K562 (cell line): ENCODE measurements at regions not wholly inside any gene's neighbourhood (a gene's known extent, or its start where the extent isn't known, plus 50 kb on each side); places are given as distances from the start of the nearest gene placed in this dataset.

Experiments
- ATAC-seq: fragments of 200-7000 bp; cut with Tn5 transposase; 3 replicates; pipeline ENCODE4 v1.9.1; 2020; ENCODE audit warnings: moderate library complexity
- BruUV-seq: library from RNA; stranded (reverse); fragments of 400-500 nt; replicated peaks from 2 replicates; lab custom pipeline; 2021; lab: Mats Ljungman, UMichigan
- CTCF ChIA-PET: fragments of 300-600 bp; formaldehyde crosslinking; extraction: SDS; loops from one replicate; lab custom pipeline; 2021; ENCODE audit warnings: low intra/inter-chr PET ratio; lab: Yijun Ruan, JAX
- POLR2A ChIA-PET: fragments of 300-600, 350-650 bp; sonication (Branson Sonifier 250); formaldehyde crosslinking; extraction: SDS; loops from one replicate; lab custom pipeline; 2021; ENCODE audit warnings: antibody characterized with exemption, inconsistent platforms; lab: Yijun Ruan, JAX
- DNase-seq, 4 experiments: peaks; one replicate each; pipeline versions ENCODE4 v3.0.0 to v3.0.0-alpha.2; 2011 to 2018; ENCODE audit warnings: low spot score in 3 of 4, mixed read lengths in 3 of 4; ENCODE audit errors: extremely low read depth in 1 of 4
- FAIRE-seq: peaks from 2 replicates; lab custom pipeline; 2011; peaks lifted over from hg19 to GRCh38; lab: Jason Lieb, UNC
- H2AFZ ChIP-seq: 2 replicates; pipeline ENCODE4 v1.6.0; 2011; ENCODE audit warnings: low read depth, low read length, control low read depth, inconsistent platforms
- H3K27ac ChIP-seq: fragments of 200-600 bp; 3 replicates; pipeline ENCODE4 v1.8.0; 2011; ENCODE audit warnings: low read depth, mild to moderate bottlenecking, control low read depth, inconsistent platforms, low read length, moderate library complexity, mixed read lengths; ENCODE audit errors: extremely low read depth
- H3K27me3 ChIP-seq, 2 experiments: fragments of 300-600 bp in 1 of 2; 2 replicates in 1 of 2; 3 replicates in 1 of 2; pipeline versions ENCODE4 v1.6.0 to v1.8.0; 2011; ENCODE audit warnings: inconsistent platforms in 2 of 2, low read length in 2 of 2, mild to moderate bottlenecking in 1 of 2, mixed read lengths in 1 of 2, moderate library complexity in 1 of 2; ENCODE audit not compliant: control insufficient read depth in 2 of 2, insufficient read depth in 2 of 2
- H3K36me3 ChIP-seq: fragments of 300-600 bp; 3 replicates; pipeline ENCODE4 v1.8.0; 2011; ENCODE audit warnings: mild to moderate bottlenecking, low read length, inconsistent platforms; ENCODE audit not compliant: control insufficient read depth, insufficient read depth
- H3K4me1 ChIP-seq, 2 experiments: fragments of 200-600 bp in 1 of 2; replicated peaks in 1 of 2; 2 replicates in 1 of 2; 3 replicates in 1 of 2; pipeline versions ENCODE4 v1.5.1 to v1.8.0; 2011; ENCODE audit warnings: inconsistent platforms in 2 of 2, low read length in 2 of 2, mild to moderate bottlenecking in 1 of 2, mixed read lengths in 1 of 2, moderate library complexity in 1 of 2; ENCODE audit not compliant: control insufficient read depth in 2 of 2, insufficient read depth in 2 of 2
- H3K4me2 ChIP-seq: 2 replicates; pipeline ENCODE4 v1.6.1; 2011; ENCODE audit warnings: low read length, control low read depth, inconsistent platforms, mixed read lengths; ENCODE audit not compliant: insufficient read depth
- H3K4me3 ChIP-seq: fragments of 200-600 bp; sonication (generic), shearing (Covaris generic); 2 replicates; pipeline ENCODE4 v1.5.1; 2016; ENCODE audit warnings: control low read depth, inconsistent platforms
- H3K79me2 ChIP-seq: fragments of 200-600 bp; 3 replicates; pipeline ENCODE4 v1.8.0; 2011; ENCODE audit warnings: low read length, inconsistent platforms; ENCODE audit not compliant: control insufficient read depth, insufficient read depth
- H3K9ac ChIP-seq, 2 experiments: 2 replicates each; pipeline versions ENCODE4 v1.6.0 to v1.6.1; 2011; ENCODE audit warnings: low read depth in 2 of 2, low read length in 2 of 2, control low read depth in 1 of 2, inconsistent platforms in 1 of 2, mild to moderate bottlenecking in 1 of 2, mixed read lengths in 1 of 2; ENCODE audit not compliant: insufficient read depth in 1 of 2
- H3K9me1 ChIP-seq: one replicate; pipeline ENCODE4 v1.6.0; 2011; ENCODE audit warnings: inconsistent platforms, mild to moderate bottlenecking, low read length, moderate library complexity; ENCODE audit not compliant: control insufficient read depth, insufficient read depth
- H3K9me3 ChIP-seq: replicated peaks from 2 replicates; pipeline ENCODE4 v1.5.1; 2011; ENCODE audit warnings: low read depth, low read length, inconsistent platforms; ENCODE audit not compliant: control insufficient read depth, insufficient read depth
- H4K20me1 ChIP-seq: replicated peaks from 2 replicates; pipeline ENCODE4 v1.6.1; 2011; ENCODE audit warnings: low read length, inconsistent platforms, mixed read lengths; ENCODE audit not compliant: control insufficient read depth, insufficient read depth
- GATAD2A ChIP-seq: fragments of 450-650 bp; IDR thresholded peaks from 2 replicates; pipeline ENCODE4 v1.6.1; 2017
- HCFC1 ChIP-seq: IDR thresholded peaks from 2 replicates; pipeline ENCODE4 v1.6.1; 2012; ENCODE audit warnings: low read depth, low read length, improper control_type of control experiment
- NFIC ChIP-seq: fragments of 450-650 bp; IDR thresholded peaks from 2 replicates; pipeline ENCODE4 v1.6.1; 2017; ENCODE audit warnings: mild to moderate bottlenecking, inconsistent platforms
- NR1H2 ChIP-seq: sonication (generic); formaldehyde crosslinking; IDR thresholded peaks from 2 replicates; pipeline ENCODE4 v1.4.0; 2020; ENCODE audit warnings: mild to moderate bottlenecking, missing genetic modification reagents
- WGBS: fragments of 100-300 bp; shearing (Covaris generic); methylation state at CpG from one replicate; pipeline ENCODE4 v1.1.6; 2016; ENCODE audit warnings: low coverage, mixed read lengths; ENCODE audit not compliant: insufficient coverage; ENCODE audit errors: missing lambda C conversion rate; 5-methylcytosine and 5-hydroxymethylcytosine counted together
- in situ Hi-C: fragments of 300-500 bp; cut with MboI; formaldehyde crosslinking; loops from 4 replicates; pipeline ENCODE4 v1.15.0; 2018; ENCODE audit warnings: inconsistent platforms, mixed read lengths
- intact Hi-C: fragments of 100-400 bp; cut with micrococcal nuclease; formaldehyde crosslinking; loops from 2 replicates; pipeline ENCODE4 v1.14.2; 2022
- TF ChIP-seq, protein P1 (sequence below): fragments of 450-650 bp; formaldehyde crosslinking; conservative IDR thresholded peaks from 2 replicates; pipeline ENCODE4 v1.4.0; 2022; ENCODE audit warnings: mild to moderate bottlenecking, missing genetic modification characterization
- TF ChIP-seq, protein P2 (sequence below): sonication (generic); formaldehyde crosslinking; IDR thresholded peaks from 2 replicates; pipeline ENCODE4 v1.8.1; 2023; ENCODE audit warnings: mild to moderate bottlenecking, missing genetic modification reagents

DNA sequence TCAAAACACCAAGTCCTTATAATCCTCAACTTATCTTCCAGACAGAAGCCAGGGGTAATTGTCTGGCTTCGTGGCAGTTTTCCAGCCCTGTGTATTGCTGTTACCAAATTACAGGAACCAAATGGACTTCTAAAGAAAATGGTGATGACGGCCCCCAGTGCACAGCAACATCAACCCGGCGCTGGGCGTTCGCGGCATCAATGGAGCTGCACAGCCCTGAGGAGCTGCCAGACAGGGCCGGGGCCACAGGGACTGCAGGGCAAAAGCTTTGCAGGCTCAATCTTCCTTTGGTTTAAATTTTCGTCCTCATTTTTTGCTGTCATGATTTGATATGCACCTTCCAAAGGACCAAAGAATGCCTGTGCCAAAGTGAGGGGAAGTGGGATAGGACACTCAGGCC lies 292.5 kb downstream of the BRD1 start:
- BruUV-seq, result no TSS peak

More for the DNA sequence above, 292.5 kb downstream of the BRD1 start:
- H4K20me1 ChIP-seq, result peaks cover 9% of the 10 kb centered on the region; the same call in 1 of the 2 replicates
- ChIA-PET CTCF (no interaction called here), POLR2A (no interaction called here)
- H3K27ac ChIP-seq, result no peak overlapping the region
- no peak overlapping the region for H3K4me3 ChIP-seq
- H3K4me2 ChIP-seq, result no peak overlapping the region
- TF ChIP-seq GATAD2A (no peak), HCFC1 (no peak), NR1H2 (CRISPR knock-in tag) (no peak), NFIC (no peak)
- TF ChIP-seq, protein P1, sequence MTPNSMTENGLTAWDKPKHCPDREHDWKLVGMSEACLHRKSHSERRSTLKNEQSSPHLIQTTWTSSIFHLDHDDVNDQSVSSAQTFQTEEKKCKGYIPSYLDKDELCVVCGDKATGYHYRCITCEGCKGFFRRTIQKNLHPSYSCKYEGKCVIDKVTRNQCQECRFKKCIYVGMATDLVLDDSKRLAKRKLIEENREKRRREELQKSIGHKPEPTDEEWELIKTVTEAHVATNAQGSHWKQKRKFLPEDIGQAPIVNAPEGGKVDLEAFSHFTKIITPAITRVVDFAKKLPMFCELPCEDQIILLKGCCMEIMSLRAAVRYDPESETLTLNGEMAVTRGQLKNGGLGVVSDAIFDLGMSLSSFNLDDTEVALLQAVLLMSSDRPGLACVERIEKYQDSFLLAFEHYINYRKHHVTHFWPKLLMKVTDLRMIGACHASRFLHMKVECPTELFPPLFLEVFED (CRISPR knock-in tag), result no peak
- TF ChIP-seq, protein P2, sequence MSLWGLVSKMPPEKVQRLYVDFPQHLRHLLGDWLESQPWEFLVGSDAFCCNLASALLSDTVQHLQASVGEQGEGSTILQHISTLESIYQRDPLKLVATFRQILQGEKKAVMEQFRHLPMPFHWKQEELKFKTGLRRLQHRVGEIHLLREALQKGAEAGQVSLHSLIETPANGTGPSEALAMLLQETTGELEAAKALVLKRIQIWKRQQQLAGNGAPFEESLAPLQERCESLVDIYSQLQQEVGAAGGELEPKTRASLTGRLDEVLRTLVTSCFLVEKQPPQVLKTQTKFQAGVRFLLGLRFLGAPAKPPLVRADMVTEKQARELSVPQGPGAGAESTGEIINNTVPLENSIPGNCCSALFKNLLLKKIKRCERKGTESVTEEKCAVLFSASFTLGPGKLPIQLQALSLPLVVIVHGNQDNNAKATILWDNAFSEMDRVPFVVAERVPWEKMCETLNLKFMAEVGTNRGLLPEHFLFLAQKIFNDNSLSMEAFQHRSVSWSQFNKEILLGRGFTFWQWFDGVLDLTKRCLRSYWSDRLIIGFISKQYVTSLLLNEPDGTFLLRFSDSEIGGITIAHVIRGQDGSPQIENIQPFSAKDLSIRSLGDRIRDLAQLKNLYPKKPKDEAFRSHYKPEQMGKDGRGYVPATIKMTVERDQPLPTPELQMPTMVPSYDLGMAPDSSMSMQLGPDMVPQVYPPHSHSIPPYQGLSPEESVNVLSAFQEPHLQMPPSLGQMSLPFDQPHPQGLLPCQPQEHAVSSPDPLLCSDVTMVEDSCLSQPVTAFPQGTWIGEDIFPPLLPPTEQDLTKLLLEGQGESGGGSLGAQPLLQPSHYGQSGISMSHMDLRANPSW (CRISPR knock-in tag), result no peak
- TF ChIP-seq, all 486 proteins: peak for 0
- no peaks in the 10 kb centered on the region; a peak in 2 of 5 replicates for H3K4me1 ChIP-seq
- no peak for DNase-seq
- no peaks in the 10 kb centered on the region for H3K27me3 ChIP-seq
- H3K9me1 ChIP-seq, result peaks cover 6% of the 10 kb centered on the region
- H2AFZ ChIP-seq, result no peak overlapping the region
- no peak for FAIRE-seq
- intact Hi-C loops (no loop called here), in situ Hi-C loops (no loop called here)
- H3K9ac ChIP-seq, result no peak overlapping the region
- peaks cover 12% of the 10 kb centered on the region; the same call in 1 of the 3 replicates for H3K36me3 ChIP-seq
- no peaks in the 10 kb centered on the region for H3K9me3 ChIP-seq
- 91% methylated on average over 6 of the region's 9 CpGs for WGBS
- ATAC-seq, result no peak
- H3K79me2 ChIP-seq, result no peaks in the 10 kb centered on the region; the same call in 2 of the 3 replicates
